NT2/D1 (cell line): ENCODE measurements at regions not wholly inside any gene's neighbourhood (a gene's known extent, or its start where the extent isn't known, plus 50 kb on each side); places are given as distances from the start of the nearest gene placed in this dataset.

Source experiments
- DNase-seq: peaks from one replicate; pipeline ENCODE4 v3.0.0-alpha.2; 2011; ENCODE audit warnings: low read depth, low spot score
- H3K27me3 ChIP-seq: 2 replicates; pipeline ENCODE4 v1.6.0; 2011; ENCODE audit warnings: mild to moderate bottlenecking; ENCODE audit not compliant: insufficient read length, insufficient read depth
- H3K36me3 ChIP-seq: 2 replicates; pipeline ENCODE4 v1.6.1; 2011; ENCODE audit warnings: mild to moderate bottlenecking, low read length, mixed read lengths; ENCODE audit not compliant: insufficient read depth, insufficient read length
- H3K4me1 ChIP-seq: 2 replicates; pipeline ENCODE4 v1.5.1; 2011; ENCODE audit not compliant: insufficient read depth, insufficient read length
- H3K4me3 ChIP-seq: 2 replicates; pipeline ENCODE4 v1.5.1; 2011; ENCODE audit warnings: low read depth; ENCODE audit not compliant: insufficient read length
- H3K9ac ChIP-seq: 2 replicates; pipeline ENCODE4 v1.6.0; 2011; ENCODE audit warnings: low read depth; ENCODE audit not compliant: insufficient read length
- H3K9me3 ChIP-seq: 2 replicates; pipeline ENCODE4 v1.5.1; 2011; ENCODE audit warnings: mild to moderate bottlenecking, low read length; ENCODE audit not compliant: insufficient read depth
- SUZ12 ChIP-seq: IDR thresholded peaks from 2 replicates; pipeline ENCODE4 v1.6.1; 2011; ENCODE audit not compliant: insufficient read length, insufficient read depth; ENCODE audit errors: extremely low read depth
- YY1 ChIP-seq: IDR thresholded peaks from 2 replicates; pipeline ENCODE4 v1.6.1; 2011; ENCODE audit not compliant: insufficient read length, insufficient read depth
- ZNF274 ChIP-seq: IDR thresholded peaks from 2 replicates; pipeline ENCODE4 v1.6.1; 2011; ENCODE audit warnings: mild to moderate bottlenecking, low read depth, low read length

- H3K36me3 ChIP-seq, result no peaks in the 10 kb centered on the region
- no peak overlapping the region for H3K9ac ChIP-seq
- TF ChIP-seq YY1 (no peak), ZNF274 (no peak), SUZ12 (no peak)
- H3K4me3 ChIP-seq, result no peak overlapping the region
- no peak for DNase-seq
- H3K27me3 ChIP-seq, result no peaks in the 10 kb centered on the region
- H3K4me1 ChIP-seq, result no peaks in the 10 kb centered on the region
- H3K9me3 ChIP-seq, result no peaks in the 10 kb centered on the region
Measured at GRCh38 chr2:156189584-156189983, 142.9 kb downstream of the NR4A2 start.

- H3K4me1 ChIP-seq, result no peaks in the 10 kb centered on the region
- no peak for DNase-seq
- no peak for TF ChIP-seq SUZ12
- no peak for TF ChIP-seq ZNF274
- no peak for TF ChIP-seq YY1
Measured at GRCh38 chr2:156189143-156189542, 143.4 kb downstream of the NR4A2 start.

GRCh38 chr2:156182132-156182531 lies 150.4 kb downstream of the NR4A2 start:
- no peak for DNase-seq
- H3K4me3 ChIP-seq, result no peak overlapping the region

More at GRCh38 chr2:156189143-156189542, 143.4 kb downstream of the NR4A2 start:
- H3K27me3 ChIP-seq, result no peaks in the 10 kb centered on the region
- H3K9me3 ChIP-seq, result no peaks in the 10 kb centered on the region
- no peak overlapping the region for H3K4me3 ChIP-seq
- H3K9ac ChIP-seq, result no peak overlapping the region
- no peaks in the 10 kb centered on the region for H3K36me3 ChIP-seq

GRCh38 chr2:156181208-156181607 lies 151.3 kb downstream of the NR4A2 start:
- DNase-seq, result no peak
- no peak overlapping the region for H3K9ac ChIP-seq
- peaks cover 3% of the 10 kb centered on the region for H3K36me3 ChIP-seq
- H3K27me3 ChIP-seq, result no peaks in the 10 kb centered on the region
- H3K4me3 ChIP-seq, result no peak overlapping the region
- TF ChIP-seq YY1 (no peak), ZNF274 (no peak), SUZ12 (no peak)
- H3K4me1 ChIP-seq, result no peaks in the 10 kb centered on the region
- no peaks in the 10 kb centered on the region for H3K9me3 ChIP-seq

More at GRCh38 chr2:156182132-156182531, 150.4 kb downstream of the NR4A2 start:
- Histone ChIP-seq H3K9ac (no peak overlapping the region), H3K27me3 (no peaks in the 10 kb centered on the region), H3K36me3 (peaks cover 3% of the 10 kb centered on the region), H3K4me1 (no peaks in the 10 kb centered on the region), H3K9me3 (no peaks in the 10 kb centered on the region)
- TF ChIP-seq ZNF274, result no peak
- no peak for TF ChIP-seq YY1

- TF ChIP-seq SUZ12 (no peak), ZNF274 (no peak), YY1 (no peak)
- Histone ChIP-seq H3K4me1 (no peaks in the 10 kb centered on the region), H3K27me3 (no peaks in the 10 kb centered on the region), H3K9me3 (no peaks in the 10 kb centered on the region), H3K36me3 (peaks cover 5% of the 10 kb centered on the region), H3K4me3 (no peak overlapping the region), H3K9ac (no peak overlapping the region)
- no peak for DNase-seq
Measured at GRCh38 chr2:156177654-156178053, 154.9 kb downstream of the NR4A2 start.

- Histone ChIP-seq H3K4me1 (no peaks in the 10 kb centered on the region), H3K36me3 (peaks cover 8% of the 10 kb centered on the region), H3K27me3 (no peaks in the 10 kb centered on the region), H3K9ac (no peak overlapping the region), H3K4me3 (no peak overlapping the region), H3K9me3 (no peaks in the 10 kb centered on the region)
- DNase-seq, result no peak
- TF ChIP-seq SUZ12 (no peak), ZNF274 (no peak), YY1 (no peak)
Measured at GRCh38 chr2:156175946-156176345, 156.6 kb downstream of the NR4A2 start.

GRCh38 chr2:156170929-156171328 lies 161.6 kb downstream of the NR4A2 start:
- Histone ChIP-seq H3K9ac (no peak overlapping the region), H3K4me3 (no peak overlapping the region), H3K4me1 (no peaks in the 10 kb centered on the region), H3K9me3 (no peaks in the 10 kb centered on the region), H3K27me3 (no peaks in the 10 kb centered on the region), H3K36me3 (peaks cover 4% of the 10 kb centered on the region)
- no peak for DNase-seq
- TF ChIP-seq YY1, result no peak
- no peak for TF ChIP-seq SUZ12
- no peak for TF ChIP-seq ZNF274

GRCh38 chr2:156165742-156166141 lies 166.8 kb downstream of the NR4A2 start:
- Histone ChIP-seq H3K4me1 (no peaks in the 10 kb centered on the region), H3K27me3 (no peaks in the 10 kb centered on the region), H3K9me3 (no peaks in the 10 kb centered on the region), H3K4me3 (no peak overlapping the region), H3K36me3 (no peaks in the 10 kb centered on the region), H3K9ac (no peak overlapping the region)
- no peak for DNase-seq
- TF ChIP-seq SUZ12 (no peak), YY1 (no peak), ZNF274 (no peak)
